IPS-NIHi7 (cell line): ENCODE measurements at regions not wholly inside any gene's neighbourhood (a gene's known extent, or its start where the extent isn't known, plus 50 kb on each side); places are given as distances from the start of the nearest gene placed in this dataset.

Experiments used
- DNase-seq: peaks from one replicate; pipeline ENCODE4 v3.0.0; 2012; ENCODE audit warnings: mixed read lengths; ENCODE audit errors: extremely low spot score

DNA sequence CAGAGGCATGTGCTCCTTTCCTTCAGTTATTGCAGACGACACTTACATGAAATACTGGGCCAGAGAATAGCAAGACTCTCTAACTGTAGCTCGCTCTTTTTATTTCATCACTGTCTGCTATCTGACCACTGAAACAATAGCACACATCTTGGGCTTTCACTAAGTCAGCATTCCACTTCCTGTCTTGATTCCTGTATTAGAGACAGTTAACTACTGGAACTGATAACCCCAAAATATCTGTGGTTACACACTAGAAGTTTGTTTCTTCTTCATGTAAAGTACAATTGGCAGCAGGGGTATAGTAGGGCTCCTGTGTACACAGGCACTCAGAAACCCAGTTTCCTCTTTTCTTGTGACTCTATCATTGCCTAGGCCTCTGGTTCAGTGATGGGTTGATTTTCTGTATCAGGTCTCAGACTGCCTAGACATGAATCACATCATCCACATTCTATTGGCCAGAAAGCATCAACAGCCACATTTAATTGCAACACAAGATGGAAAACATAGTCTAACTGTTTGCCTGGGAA, 230.2 kb upstream of the CD96 start:
- no peak for DNase-seq

- no peak for DNase-seq
Measured at GRCh38 chr3:111314181-111314873, 227.7 kb upstream of the CD96 start.

GRCh38 chr3:111314898-111315297, 227.1 kb upstream of the CD96 start:
- no peak for DNase-seq

DNA sequence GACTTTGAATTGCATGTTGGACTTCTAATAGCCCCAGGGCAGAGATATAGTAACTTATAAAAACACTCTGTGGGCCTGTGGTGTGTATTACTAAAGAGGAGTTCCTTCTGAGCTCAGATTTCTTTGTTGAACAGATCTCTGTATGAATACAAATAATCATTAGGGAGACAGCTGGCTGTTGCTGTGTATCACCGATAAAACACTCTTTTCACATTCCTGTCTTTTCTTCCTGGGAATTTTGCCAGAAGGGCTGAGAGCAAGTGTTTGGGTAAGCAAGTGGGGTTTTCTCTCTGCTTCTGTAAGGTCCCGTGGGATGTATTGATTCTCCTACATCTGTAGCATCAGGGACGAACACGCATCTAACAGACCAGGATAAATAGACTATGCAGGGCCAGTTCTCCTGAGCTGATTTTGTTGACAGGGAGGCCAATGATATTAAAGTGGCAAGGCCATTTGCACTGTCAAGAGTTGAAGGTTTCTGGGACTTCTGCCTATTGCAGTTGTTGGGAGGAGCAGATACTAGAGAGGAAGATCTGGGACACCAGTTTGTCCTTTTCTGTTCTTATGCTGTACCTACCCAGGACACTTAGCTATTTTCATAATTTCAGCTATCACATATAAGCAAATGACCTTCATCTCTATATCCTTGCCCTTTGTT, 225.9 kb upstream of the CD96 start:
- DNase-seq = no peak

GRCh38 chr3:111318289-111318688, 223.7 kb upstream of the CD96 start:
- no peak for DNase-seq

DNA sequence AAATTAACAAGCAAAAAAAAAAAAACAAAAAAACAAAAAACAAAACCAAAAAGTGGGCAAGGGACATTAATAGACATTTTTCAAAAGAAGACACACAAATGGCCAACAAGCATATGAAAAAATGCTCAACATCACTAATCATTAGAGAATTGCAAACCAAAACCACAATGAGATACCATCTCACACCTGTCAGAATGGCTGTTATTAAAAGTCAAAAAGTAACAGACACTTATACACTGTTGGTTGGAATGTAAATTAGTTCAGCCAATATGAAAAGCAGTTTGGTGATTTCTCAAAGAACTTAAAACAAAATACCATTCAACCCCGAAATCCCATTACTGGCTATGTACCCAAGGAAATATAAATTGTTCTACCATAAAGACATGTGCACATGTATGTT, 222.4 kb upstream of the CD96 start:
- DNase-seq = no peak

- no peak for DNase-seq
Measured at GRCh38 chr3:111321786-111322185, 220.2 kb upstream of the CD96 start.

- no peak for DNase-seq
Measured at GRCh38 chr3:111323019-111323418, 219.0 kb upstream of the CD96 start.

DNA sequence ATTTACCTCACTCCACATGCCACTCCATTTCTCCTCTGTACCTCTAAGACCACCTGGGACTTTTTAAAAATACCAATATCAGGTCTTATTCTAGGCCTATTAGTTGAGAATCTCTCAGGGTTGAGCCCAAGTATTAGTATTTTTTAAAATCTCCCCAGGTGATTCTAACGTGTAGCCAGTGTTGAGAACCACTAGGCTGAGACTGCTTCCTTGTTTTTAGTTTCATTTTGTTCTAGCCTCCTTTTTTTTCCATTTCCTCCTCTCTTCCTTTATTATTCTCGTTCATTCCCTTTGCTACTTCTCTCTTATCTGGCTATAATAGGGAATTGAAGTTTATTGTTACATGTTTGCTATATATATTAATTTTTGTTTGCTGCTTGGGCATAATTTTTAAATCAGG, 217.8 kb upstream of the CD96 start:
- no peak for DNase-seq

DNA sequence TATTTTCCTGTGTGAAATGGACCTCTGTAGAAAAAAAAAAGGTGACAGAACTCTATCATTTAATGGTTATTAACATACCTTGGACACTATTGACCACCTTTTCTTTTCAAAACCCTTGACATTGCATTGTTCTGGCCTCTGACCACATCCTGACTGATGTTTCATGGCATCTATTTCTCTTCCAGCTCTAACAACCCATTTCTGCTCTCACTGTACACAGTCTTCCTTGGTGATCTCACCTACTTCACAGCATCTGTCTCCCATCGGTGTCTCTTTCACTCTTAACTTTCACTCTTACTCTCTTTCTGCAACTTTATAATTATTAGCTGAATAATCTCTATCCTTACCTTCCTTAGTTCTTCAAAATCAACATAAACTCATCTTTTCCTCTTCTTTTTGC, 217.4 kb upstream of the CD96 start:
- DNase-seq = no peak

DNA sequence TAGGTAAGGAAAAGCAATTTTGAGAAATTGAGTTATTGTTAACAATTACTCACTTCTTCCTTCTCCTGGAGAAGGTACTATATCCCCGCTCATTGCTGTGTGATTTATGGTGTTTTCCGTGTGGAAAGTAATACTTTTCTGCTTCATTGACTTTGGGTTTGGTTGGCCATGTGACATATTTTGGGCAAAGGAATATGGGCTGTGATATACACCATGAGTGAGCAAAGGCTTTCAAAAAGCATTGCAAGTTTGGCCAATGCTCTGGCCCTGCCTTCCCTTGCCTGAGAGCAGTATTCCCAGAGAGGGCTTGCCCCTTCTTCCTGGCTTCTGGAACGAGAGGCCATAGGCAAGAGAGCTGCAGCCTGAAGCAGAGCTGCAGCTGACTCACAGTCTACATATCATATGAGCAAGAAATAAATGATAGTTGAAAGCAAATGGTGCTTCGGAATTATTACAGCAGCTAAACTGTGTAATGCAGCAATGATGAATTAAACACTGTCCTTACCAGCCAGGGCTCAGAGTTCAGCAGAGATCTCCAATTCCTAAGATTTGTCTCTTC, 216.8 kb upstream of the CD96 start:
- DNase-seq = no peak

- no peak for DNase-seq
Measured at GRCh38 chr3:111326144-111326995, 215.6 kb upstream of the CD96 start.

GRCh38 chr3:111331306-111331705, 210.7 kb upstream of the CD96 start:
- DNase-seq = no peak

DNA sequence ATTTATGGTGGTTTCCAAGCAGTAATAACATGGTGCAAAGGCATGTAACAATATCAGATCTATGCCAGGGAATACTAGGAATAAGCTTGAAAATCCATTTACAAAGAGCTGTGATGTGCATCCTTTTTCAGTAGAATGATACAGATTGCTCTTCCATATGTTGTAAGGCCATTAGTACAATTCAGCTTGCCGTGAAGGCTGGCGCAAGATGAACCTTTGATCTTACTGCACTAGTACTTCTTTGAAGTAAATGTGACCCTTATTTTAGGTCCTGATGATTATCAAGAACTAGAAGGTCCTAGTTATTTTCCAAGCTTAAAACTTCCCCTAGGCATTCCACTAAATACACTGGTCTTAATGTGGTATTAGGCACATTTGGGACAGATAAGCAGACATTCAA, 210.1 kb upstream of the CD96 start:
- DNase-seq = no peak

- DNase-seq = no peak
Measured at GRCh38 chr3:111332488-111333080, 209.4 kb upstream of the CD96 start.

DNA sequence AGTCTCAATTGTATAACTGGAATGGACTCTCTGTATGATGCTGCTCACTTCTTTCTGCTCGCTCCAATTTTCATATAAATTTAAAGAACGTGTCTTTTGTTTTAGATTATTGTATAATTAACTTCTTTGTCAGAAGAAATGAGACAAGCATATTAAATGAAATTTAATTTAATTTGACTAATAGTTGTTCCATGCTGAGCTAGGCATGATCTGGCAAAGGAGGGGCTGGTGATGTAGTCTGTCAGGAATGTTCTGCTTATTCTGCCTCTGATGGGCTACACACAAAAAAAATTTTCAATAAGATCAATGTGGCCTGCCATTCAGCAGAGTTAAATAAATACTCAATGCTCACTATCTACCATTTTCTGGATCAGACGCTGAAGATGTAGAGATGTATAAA, 208.4 kb upstream of the CD96 start:
- DNase-seq = no peak

DNA sequence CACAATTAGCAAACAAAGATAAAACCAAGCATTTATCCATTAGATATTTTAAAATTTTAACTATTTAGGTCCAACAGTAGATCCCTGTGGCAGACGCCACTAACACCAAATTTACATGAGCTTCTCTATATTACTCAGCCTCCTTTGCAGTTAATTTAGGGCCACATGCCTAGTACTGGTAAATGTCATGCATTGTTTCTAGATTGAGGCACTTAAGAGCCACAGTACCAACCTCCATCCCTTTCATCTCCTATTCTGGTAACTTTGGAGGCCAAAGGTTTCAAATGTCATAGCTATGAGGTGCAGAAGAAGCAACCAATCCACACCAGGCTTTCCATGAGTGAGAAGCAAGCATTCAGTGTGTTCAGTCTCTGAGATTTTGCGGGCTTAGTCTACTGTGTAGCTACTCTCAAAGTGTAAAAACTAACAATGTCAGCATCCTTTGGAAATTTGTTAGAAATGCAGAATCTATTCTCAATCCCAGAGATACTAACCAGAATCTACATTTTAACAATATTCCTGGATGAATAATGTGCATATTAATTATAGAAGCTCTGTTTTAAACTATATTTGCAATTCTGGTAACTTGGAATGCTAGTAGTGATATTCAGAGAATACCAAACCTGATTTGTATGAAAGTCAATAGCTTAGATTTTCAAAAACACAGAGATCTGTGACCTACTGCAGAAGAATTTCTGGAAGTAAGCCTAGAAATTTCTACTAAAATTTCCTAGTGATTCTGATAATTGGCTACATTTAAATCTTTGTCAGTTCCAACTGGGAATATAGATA, 206.3 kb upstream of the CD96 start:
- DNase-seq = no peak

DNA sequence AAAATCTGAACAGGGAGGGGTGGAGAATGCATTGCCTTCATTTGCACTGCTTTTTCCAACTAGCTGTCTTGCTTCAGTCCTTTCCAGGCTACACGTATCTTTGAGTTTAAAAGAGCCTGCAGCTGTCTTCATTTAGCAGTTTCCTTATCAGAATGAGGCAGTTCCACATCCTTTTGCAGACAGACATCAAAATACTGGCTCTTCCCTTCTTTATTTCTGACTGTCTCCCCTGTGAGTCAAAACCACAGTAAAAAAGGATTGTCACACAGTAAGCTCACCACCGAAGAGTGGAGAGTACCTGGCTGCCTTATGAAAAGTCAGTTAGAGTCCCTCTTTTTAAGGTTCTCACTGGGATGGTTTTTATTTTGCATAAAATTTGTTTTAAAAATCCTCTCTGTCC, 205.5 kb upstream of the CD96 start:
- DNase-seq = no peak

DNA sequence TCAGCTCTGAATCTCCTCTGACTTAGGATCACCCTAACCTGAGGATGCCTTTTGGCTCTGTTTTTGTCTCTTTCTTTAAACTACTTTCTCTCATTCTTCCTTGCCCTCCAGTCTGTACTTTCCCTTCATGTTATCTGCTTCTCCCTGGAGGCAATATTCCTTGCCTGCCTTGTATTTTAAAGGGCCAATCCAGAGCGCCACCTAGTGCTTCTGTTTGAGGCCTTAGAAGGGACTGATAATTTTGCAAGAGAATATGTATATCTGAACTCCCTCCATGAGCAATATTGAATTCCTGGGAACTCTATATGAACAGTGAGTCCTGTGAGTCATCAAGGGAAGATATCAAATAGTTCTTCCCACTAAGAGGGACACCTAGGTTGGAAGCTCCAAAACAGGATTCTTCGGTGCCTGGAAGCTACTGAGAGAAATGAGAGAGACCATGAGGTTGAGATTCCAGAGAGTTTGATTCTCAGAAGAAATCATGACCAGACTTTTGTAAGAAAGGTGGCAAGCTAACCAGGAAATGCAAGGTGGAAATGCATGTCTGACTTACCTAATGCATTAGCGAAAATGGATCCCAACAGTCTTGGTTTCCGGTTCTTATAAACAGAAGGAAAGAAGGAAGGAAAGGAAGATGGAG, 203.8 kb upstream of the CD96 start:
- DNase-seq = peak; percentile 74

DNA sequence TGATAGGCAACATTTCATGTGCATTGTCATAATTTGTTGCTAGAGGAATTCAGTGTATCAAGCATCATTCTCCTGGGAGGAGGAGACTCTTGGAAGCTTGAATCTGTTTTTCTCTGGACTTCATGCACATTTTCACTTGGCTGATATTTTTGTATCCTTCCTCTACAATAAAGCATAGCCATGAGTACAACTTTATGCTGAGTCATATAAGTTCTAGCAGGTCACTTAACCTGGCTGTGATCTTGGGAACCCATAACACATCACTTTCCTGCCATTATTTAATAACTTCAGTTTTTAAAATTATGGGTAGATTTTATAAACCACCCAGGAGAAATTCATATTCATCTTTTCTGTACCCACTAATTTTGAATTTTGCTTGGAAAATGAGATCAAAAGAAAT, 203.0 kb upstream of the CD96 start:
- no peak for DNase-seq

DNA sequence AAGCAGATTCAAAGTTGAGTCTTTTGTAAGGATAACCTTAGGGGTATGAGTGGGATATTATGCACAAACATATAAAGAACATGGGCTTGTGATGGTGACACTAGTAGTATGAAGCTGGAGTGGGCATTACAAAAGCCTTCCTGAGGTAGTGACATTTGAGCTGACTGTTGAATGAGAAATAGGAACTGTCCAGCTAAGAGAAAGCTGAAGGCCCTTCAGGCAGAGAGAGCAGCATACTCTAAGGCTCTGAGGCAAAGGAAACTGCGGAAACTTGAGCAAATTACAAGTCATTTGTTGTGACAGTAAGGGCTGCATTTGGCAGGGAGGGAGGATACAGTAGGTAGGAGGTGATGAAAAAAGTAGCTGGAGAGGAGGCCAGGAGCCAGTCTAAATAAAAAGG, 190.7 kb upstream of the CD96 start:
- peak; percentile 31 for DNase-seq
